Lower leg skin (tissue), 4 donors: ENCODE measurements at regions not wholly inside any gene's neighbourhood (a gene's known extent, or its start where the extent isn't known, plus 50 kb on each side); places are given as distances from the start of the nearest gene placed in this dataset.

Experiments
- DNase-seq, 2 donors: peaks; one replicate each; pipeline ENCODE4 v3.0.0-alpha.2; 2019; ENCODE audit warnings: low spot score in 2 of 2
- H3K4me3 ChIP-seq: fragments of 200-600 bp; sonication (generic); 2 replicates; pipeline ENCODE4 v1.5.1; 2017; ENCODE audit warnings: mild to moderate bottlenecking, low read depth; ENCODE audit not compliant: poor library complexity, severe bottlenecking
- CTCF ChIP-seq, 3 donors: fragments of 450-650 bp; IDR thresholded peaks; one replicate each; pipeline ENCODE4 v1.5.1; 2016; ENCODE audit warnings: antibody characterized with exemption in 3 of 3, mild to moderate bottlenecking in 3 of 3, moderate library complexity in 2 of 3
- POLR2A ChIP-seq, 2 donors: fragments of 450-650 bp; IDR thresholded peaks; one replicate each; pipeline ENCODE4 v1.6.1; 2016 to 2017; ENCODE audit warnings: antibody characterized with exemption in 2 of 2, mild to moderate bottlenecking in 1 of 2, moderate library complexity in 1 of 2
- WGBS, 2 donors: methylation state at CpG; one replicate each; pipeline ENCODE4 v1.1.5; 2018; 5-methylcytosine and 5-hydroxymethylcytosine counted together
- intact Hi-C: fragments of 100-400 bp; cut with DNase I; formaldehyde crosslinking; loops from one replicate; pipeline ENCODE4 v1.15.0; 2023; ENCODE audit warnings: low total_unique reads

- DNase-seq = no peak
- no peak overlapping the region for H3K4me3 ChIP-seq
- intact Hi-C loops = no loop called here
- TF ChIP-seq POLR2A (IDR thresholded peaks at IDR 0.05) (no peak), CTCF (IDR thresholded peaks at IDR 0.05) (no peak)
- whole genome bisulfite sequencing, 2 donors = 54 to 65% methylated on average over 11 of the region's 11 CpGs
Measured at GRCh38 chr12:75888874-75889613, 142.5 kb downstream of the PHLDA1 start.

GRCh38 chr12:75888399-75888798, 143.2 kb downstream of the PHLDA1 start:
- TF ChIP-seq CTCF (IDR thresholded peaks at IDR 0.05) (no peak), POLR2A (IDR thresholded peaks at IDR 0.05) (no peak)
- intact Hi-C loops = no loop called here
- no peak for DNase-seq
- H3K4me3 ChIP-seq = no peak overlapping the region

- DNase-seq = no peak
- TF ChIP-seq POLR2A (IDR thresholded peaks at IDR 0.05) (no peak), CTCF (IDR thresholded peaks at IDR 0.05) (no peak)
- no peak overlapping the region for H3K4me3 ChIP-seq
- 77 to 96% methylated on average over 1 of the region's 1 CpG for WGBS, 2 donors
- intact Hi-C loops = no loop called here
Measured at GRCh38 chr12:75887979-75888378, 143.6 kb downstream of the PHLDA1 start.

- no peak overlapping the region for H3K4me3 ChIP-seq
- TF ChIP-seq POLR2A (IDR thresholded peaks at IDR 0.05) (no peak), CTCF (IDR thresholded peaks at IDR 0.05) (no peak)
- 91 to 93% methylated on average over 4 of the region's 4 CpGs for WGBS, 2 donors
- intact Hi-C loops = no loop called here
- no peak for DNase-seq
Measured at GRCh38 chr12:75884465-75884985, 147.1 kb downstream of the PHLDA1 start.

- no peak for DNase-seq
Measured at GRCh38 chr12:75883241-75883640, 148.3 kb downstream of the PHLDA1 start.

More at GRCh38 chr12:75883241-75883640, 148.3 kb downstream of the PHLDA1 start:
- WGBS, 2 donors = 59 to 77% methylated on average over 3 of the region's 3 CpGs
- H3K4me3 ChIP-seq = no peak overlapping the region
- TF ChIP-seq POLR2A (IDR thresholded peaks at IDR 0.05) (no peak), CTCF (IDR thresholded peaks at IDR 0.05) (no peak)
- intact Hi-C loops = no loop called here
